GM12878 (cell line): ENCODE measurements at regions not wholly inside any gene's neighbourhood (a gene's known extent, or its start where the extent isn't known, plus 50 kb on each side); places are given as distances from the start of the nearest gene placed in this dataset.

Experiments
- ASH2L ChIP-seq: fragments of 300-600, 200-600 bp; sonication (generic); IDR thresholded peaks from 2 replicates; pipeline ENCODE4 v1.6.1; 2017; ENCODE audit warnings: low read depth, mild to moderate bottlenecking, borderline replicate concordance
- KDM1A ChIP-seq: fragments of 200-600 bp; sonication (generic); IDR thresholded peaks from 2 replicates; pipeline ENCODE4 v1.6.1; 2016; ENCODE audit warnings: borderline replicate concordance

- no peak for TF ChIP-seq ASH2L
- no peak for TF ChIP-seq KDM1A
Observed at GRCh38 chr11:27186580-27186979, 146.0 kb downstream of the BBOX1 start.
